ENCODE measurements at regions not wholly inside any gene's neighbourhood (a gene's known extent, or its start where the extent isn't known, plus 50 kb on each side); places are given as distances from the start of the nearest gene placed in this dataset.

DNA sequence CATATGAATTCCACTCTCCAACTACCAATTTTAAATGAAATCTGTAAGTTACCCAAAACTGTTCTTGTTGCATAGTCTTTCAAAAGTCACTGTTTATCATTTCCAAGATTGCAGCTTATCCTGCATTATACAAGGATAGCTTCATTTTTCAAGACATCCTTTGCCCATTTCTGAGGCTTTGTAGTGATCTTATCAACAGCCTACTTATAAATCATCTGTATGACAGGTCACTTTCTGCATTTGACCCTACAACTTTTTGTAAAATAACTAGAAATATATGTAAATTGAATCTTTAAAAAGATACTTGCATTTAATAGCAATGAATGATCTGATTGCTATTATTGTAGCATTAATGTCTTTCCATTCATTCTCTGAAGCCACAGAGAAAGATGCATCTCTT lies 521.1 kb downstream of the UTRN start:
- TF ChIP-seq, protein P1, sequence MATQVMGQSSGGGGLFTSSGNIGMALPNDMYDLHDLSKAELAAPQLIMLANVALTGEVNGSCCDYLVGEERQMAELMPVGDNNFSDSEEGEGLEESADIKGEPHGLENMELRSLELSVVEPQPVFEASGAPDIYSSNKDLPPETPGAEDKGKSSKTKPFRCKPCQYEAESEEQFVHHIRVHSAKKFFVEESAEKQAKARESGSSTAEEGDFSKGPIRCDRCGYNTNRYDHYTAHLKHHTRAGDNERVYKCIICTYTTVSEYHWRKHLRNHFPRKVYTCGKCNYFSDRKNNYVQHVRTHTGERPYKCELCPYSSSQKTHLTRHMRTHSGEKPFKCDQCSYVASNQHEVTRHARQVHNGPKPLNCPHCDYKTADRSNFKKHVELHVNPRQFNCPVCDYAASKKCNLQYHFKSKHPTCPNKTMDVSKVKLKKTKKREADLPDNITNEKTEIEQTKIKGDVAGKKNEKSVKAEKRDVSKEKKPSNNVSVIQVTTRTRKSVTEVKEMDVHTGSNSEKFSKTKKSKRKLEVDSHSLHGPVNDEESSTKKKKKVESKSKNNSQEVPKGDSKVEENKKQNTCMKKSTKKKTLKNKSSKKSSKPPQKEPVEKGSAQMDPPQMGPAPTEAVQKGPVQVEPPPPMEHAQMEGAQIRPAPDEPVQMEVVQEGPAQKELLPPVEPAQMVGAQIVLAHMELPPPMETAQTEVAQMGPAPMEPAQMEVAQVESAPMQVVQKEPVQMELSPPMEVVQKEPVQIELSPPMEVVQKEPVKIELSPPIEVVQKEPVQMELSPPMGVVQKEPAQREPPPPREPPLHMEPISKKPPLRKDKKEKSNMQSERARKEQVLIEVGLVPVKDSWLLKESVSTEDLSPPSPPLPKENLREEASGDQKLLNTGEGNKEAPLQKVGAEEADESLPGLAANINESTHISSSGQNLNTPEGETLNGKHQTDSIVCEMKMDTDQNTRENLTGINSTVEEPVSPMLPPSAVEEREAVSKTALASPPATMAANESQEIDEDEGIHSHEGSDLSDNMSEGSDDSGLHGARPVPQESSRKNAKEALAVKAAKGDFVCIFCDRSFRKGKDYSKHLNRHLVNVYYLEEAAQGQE (IDR thresholded peaks at IDR 0.05; ENCODE audit: low read depth) = no peak
- TF ChIP-seq, protein P2, sequence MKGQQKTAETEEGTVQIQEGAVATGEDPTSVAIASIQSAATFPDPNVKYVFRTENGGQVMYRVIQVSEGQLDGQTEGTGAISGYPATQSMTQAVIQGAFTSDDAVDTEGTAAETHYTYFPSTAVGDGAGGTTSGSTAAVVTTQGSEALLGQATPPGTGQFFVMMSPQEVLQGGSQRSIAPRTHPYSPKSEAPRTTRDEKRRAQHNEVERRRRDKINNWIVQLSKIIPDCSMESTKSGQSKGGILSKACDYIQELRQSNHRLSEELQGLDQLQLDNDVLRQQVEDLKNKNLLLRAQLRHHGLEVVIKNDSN (IDR thresholded peaks at IDR 0.05) = no peak
- TF ChIP-seq TAF1 (IDR thresholded peaks at IDR 0.05; ENCODE audit: low read depth) (no peak), TCF12 (IDR thresholded peaks at IDR 0.05; ENCODE audit: low read depth) (no peak), NFIC (IDR thresholded peaks at IDR 0.05) (no peak), RAD21 (IDR thresholded peaks at IDR 0.05; ENCODE audit: low read depth) (no peak), CEBPB (IDR thresholded peaks at IDR 0.05) (no peak), YY1 (IDR thresholded peaks at IDR 0.05; ENCODE audit: low read depth) (no peak), EP300 (IDR thresholded peaks at IDR 0.05; ENCODE audit: borderline replicate concordance) (no peak)
- TF ChIP-seq, protein P3, sequence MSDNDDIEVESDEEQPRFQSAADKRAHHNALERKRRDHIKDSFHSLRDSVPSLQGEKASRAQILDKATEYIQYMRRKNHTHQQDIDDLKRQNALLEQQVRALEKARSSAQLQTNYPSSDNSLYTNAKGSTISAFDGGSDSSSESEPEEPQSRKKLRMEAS (IDR thresholded peaks at IDR 0.05) = no peak
